Adrenal gland (tissue), 5 donors: ENCODE measurements at regions not wholly inside any gene's neighbourhood (a gene's known extent, or its start where the extent isn't known, plus 50 kb on each side); places are given as distances from the start of the nearest gene placed in this dataset.

Experiments used
- CTCF ChIP-seq, 6 experiments: fragments of 450-650 bp in 4 of 6; fragments of 200-600 bp in 2 of 6; sonication (generic) in 1 of 6; IDR thresholded peaks; 1 replicate in 5 of 6; 2 replicates in 1 of 6; pipeline versions ENCODE4 v1.5.1 to v1.8.0; 2016 to 2021; ENCODE audit warnings: antibody characterized with exemption in 6 of 6, mild to moderate bottlenecking in 2 of 6, moderate library complexity in 1 of 6
- POLR2A ChIP-seq, 2 donors: fragments of 450-650 bp; IDR thresholded peaks; one replicate each; pipeline ENCODE4 v1.6.1; 2017; ENCODE audit warnings: antibody characterized with exemption in 2 of 2, mild to moderate bottlenecking in 2 of 2, moderate library complexity in 1 of 2
- donor health status: DM: no; HTN: no; CAD: no.

GRCh38 chr14:71203306-71203705 is 296.0 kb downstream of the PCNX1 start:
- TF ChIP-seq POLR2A (IDR thresholded peaks at IDR 0.05): no peak
- no peak for TF ChIP-seq CTCF (IDR thresholded peaks at IDR 0.05)
